AG10803 (cell line): ENCODE measurements at regions not wholly inside any gene's neighbourhood (a gene's known extent, or its start where the extent isn't known, plus 50 kb on each side); places are given as distances from the start of the nearest gene placed in this dataset.

ENCODE experiments used
- DNase-seq: peaks from one replicate; pipeline ENCODE4 v3.0.0; 2010; ENCODE audit warnings: low read depth
- H3K4me3 ChIP-seq: 2 replicates; pipeline ENCODE4 v1.5.1; 2011; ENCODE audit warnings: mild to moderate bottlenecking, low read length, control low read depth
- CTCF ChIP-seq: conservative IDR thresholded peaks from 2 replicates; pipeline ENCODE4 v1.5.1; 2011; ENCODE audit warnings: mild to moderate bottlenecking, low read length, control low read depth, inconsistent platforms

GRCh38 chr2:152971685-152972084 is 253.3 kb downstream of the ARL6IP6 start:
- H3K4me3 ChIP-seq: no peak overlapping the region
- TF ChIP-seq CTCF: no peak
- DNase-seq: no peak

- H3K4me3 ChIP-seq: no peak overlapping the region
- no peak for DNase-seq
- TF ChIP-seq CTCF: no peak
Observed at GRCh38 chr2:152962446-152962845, 244.0 kb downstream of the ARL6IP6 start.

GRCh38 chr2:152961351-152961750 is 242.9 kb downstream of the ARL6IP6 start:
- H3K4me3 ChIP-seq: no peak overlapping the region
- no peak for TF ChIP-seq CTCF
- no peak for DNase-seq

- H3K4me3 ChIP-seq: no peak overlapping the region
- peak; percentile 4 for DNase-seq
- no peak for TF ChIP-seq CTCF
Observed at GRCh38 chr2:152950126-152950525, 231.7 kb downstream of the ARL6IP6 start.

- DNase-seq: no peak
- no peak for TF ChIP-seq CTCF
- H3K4me3 ChIP-seq: no peak overlapping the region
Observed at GRCh38 chr2:152944099-152944498, 225.7 kb downstream of the ARL6IP6 start.

GRCh38 chr2:152942940-152943440 is 224.6 kb downstream of the ARL6IP6 start:
- H3K4me3 ChIP-seq: no peak overlapping the region
- no peak for DNase-seq
- TF ChIP-seq CTCF: no peak

GRCh38 chr2:152930501-152930900 is 212.1 kb downstream of the ARL6IP6 start:
- H3K4me3 ChIP-seq: no peak overlapping the region
- DNase-seq: no peak
- no peak for TF ChIP-seq CTCF
